Endothelial cell of hepatic sinusoid (primary cell): ENCODE measurements at regions not wholly inside any gene's neighbourhood (a gene's known extent, or its start where the extent isn't known, plus 50 kb on each side); places are given as distances from the start of the nearest gene placed in this dataset.

Experiments used
- in situ Hi-C: cut with HindIII; loops from 2 replicates; pipeline ENCODE4 v1.10.0; 2017; ENCODE audit warnings: low sequenced_read_pairs

DNA sequence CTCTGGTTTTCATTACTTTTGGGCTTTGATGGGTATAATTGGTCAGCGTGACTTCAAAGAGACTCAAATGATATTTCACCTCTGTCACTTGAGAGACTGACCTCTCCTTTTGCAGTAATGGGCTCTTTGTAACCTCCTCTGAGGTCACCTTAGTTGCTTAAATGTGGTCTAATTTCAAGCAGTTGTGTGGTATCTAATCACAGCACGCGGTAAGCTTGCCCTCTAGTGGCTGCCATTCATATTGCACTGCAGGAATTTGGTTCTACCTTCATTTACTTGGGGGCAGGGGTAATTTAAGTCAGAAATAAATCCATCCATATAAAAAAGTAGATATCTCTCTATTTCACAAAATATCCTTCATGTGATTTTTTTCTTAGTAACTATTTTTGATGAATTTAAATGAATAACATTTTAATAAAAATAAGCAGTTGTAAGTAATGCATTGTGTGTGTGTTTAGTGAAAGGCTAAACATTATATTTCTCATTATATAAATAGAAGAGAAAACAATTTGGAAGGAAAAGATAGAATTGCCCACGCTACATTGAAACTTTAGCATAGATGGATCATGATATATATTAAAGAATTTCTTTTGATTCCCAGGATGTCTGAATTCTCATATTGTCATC is 55.0 kb upstream of the ANO3 start:
- in situ Hi-C loops = loop anchor here (5.0 kb wide), 2 partner anchors 50 to 305 kb away; no protein-coding TSS in a partner anchor

DNA sequence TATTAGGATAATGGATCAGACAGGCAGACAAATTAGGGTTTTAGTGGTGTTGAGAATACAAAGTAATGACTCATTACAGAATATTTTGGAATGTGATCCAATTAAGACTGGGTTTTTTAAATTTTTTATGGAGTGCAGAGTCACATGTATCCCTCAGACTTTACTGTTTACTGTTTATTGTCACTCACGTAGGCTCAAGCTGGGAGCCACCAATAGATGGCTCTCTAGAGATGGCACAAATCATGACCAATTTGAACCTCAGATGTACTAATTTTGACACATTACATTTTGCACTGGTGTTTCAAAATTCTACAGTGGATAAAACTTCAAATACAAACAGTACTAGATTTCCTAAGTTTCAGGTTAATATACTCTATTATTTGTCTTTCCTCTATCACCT is 53.6 kb upstream of the ANO3 start:
- in situ Hi-C loops = loop anchor here (5.0 kb wide), 2 partner anchors 51 to 306 kb away; no protein-coding TSS in a partner anchor
